Glomerular endothelial cell (primary cell): ENCODE measurements at regions not wholly inside any gene's neighbourhood (a gene's known extent, or its start where the extent isn't known, plus 50 kb on each side); places are given as distances from the start of the nearest gene placed in this dataset.

Experiments used
- DNase-seq: peaks from one replicate; pipeline ENCODE4 v3.0.0-alpha.2; 2011; ENCODE audit warnings: low read depth, low spot score; ENCODE audit errors: extremely low read depth

DNA sequence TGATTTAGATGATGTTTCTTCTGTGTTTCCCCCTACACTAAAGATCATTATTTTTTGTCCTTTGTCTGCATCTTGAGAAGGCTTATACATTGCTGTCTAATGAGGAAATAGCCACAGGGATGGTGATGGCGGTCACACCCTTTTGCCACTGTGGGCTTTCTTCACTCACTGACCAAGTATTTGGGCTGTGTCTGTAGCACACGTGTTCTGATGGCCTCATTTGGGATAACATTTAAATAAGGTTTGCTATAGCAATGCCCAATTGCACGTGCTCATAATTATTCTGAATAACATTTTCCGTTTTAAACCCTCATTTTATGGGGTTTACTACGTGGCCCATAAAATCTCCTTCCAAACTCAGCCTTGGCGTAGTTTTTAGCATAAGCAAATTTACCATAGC, 230.3 kb upstream of the PRICKLE1 start:
- DNase-seq: no peak

DNA sequence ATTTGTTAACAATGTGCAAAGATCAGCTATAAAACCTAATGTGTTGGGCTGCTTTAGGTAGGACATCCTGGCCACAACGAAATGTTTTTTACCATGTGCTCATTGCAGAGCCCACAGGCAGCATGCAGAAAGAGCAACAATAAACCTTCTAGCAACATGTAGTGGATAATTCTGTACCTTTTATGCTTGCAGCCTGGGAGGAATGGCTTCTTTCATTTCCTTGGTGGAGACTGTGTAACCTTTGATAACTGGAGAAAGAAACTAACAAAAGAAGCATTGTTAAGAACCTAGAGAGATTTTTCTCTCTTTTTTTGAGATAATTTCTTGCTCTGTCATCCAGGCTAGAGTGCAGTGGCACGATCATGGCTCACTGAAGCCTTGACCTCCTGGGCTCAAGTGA, 225.5 kb upstream of the PRICKLE1 start:
- no peak for DNase-seq

DNA sequence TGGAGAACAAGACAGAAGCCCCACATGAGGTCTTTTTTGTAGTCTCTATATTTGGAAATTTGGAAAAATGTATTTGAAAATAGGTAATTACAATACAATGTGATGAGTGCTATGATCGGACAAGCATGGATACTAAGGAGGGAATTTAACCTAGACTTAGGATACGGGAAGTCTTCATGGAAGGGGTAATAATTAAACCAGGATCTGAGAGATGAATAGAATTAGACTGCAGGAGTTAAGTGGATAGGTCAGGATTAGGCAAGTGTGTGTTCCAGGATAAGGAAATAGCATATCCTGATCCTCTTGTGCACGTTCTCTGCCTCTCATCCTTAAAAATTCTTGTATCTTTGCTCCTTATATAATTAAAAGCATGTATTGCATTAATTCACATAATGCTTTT, 223.3 kb upstream of the PRICKLE1 start:
- DNase-seq: no peak

DNA sequence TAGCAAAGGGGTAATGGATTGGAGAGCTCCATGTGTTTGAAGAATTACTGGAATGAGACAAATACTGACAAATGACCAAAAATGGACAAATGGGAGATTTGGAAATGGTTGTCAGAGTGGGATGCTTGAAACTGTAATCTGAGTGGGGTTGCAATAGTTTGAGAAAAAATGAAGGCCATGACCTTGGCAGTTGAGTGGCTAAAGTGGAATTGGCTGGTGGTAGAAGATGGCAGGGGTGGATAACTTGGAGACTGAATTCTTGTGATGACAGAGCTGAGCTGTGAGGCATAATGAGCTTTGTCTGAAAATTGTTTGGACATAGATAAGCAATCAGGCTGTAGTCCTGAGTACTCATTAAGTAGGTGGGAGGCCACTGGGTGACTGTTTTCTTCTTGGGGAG, 222.5 kb upstream of the PRICKLE1 start:
- DNase-seq: no peak

DNA sequence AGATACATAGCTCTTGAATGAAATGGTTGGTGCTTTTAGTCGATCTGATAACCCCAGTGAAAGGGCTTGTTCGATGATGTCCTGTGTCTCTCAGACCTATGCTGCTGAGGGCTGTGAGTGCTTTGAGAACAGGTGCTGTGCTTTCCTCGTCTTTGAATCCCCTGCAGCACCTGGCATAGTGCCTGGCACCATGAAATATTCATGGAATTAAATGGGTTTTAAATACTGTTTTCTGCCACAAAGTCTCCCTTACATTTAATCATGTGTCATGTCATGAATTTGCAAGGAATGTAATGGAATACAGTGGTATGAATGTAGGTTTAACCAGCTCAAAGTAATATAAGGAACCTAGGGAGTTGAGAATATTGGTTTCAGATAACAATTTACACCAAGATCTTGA, 220.5 kb upstream of the PRICKLE1 start:
- no peak for DNase-seq

DNA sequence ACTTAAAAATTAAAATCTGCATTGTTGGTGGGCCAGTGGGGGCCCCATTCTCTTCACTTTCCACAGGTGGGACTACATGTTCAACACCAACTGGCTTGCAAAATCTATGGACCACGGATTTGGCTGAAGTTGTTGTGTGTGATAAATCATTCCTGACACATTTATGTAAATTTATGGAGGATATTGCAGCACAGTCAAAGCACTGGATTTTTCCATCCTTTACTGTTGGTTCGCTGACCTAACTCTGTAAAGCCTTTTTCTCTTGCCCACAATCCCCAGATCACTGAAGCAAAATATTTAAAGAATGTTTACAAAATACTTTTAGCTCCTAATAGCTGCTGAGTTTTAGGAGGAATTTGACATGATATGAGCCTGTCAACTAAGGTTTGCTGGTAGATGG, 219.7 kb upstream of the PRICKLE1 start:
- no peak for DNase-seq

DNA sequence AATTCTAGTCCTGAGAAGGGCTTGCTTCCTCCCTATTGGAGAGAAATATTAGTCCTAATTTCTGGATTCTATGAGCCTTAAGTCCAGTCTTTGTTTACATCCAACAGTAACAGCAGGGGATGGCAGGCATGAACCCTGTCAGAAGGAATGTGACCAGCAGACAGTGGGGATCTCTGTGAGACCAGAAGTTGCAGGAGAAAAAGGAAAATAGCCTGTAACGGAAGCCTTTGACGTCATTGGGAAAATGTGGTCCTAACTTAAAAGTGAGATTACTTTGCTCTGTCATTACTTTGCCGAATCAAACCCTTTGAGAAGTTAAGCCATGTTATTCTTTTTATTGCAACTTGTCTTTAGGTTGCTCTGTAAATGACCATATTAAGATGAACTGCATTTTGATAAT, 218.2 kb upstream of the PRICKLE1 start:
- DNase-seq: no peak

DNA sequence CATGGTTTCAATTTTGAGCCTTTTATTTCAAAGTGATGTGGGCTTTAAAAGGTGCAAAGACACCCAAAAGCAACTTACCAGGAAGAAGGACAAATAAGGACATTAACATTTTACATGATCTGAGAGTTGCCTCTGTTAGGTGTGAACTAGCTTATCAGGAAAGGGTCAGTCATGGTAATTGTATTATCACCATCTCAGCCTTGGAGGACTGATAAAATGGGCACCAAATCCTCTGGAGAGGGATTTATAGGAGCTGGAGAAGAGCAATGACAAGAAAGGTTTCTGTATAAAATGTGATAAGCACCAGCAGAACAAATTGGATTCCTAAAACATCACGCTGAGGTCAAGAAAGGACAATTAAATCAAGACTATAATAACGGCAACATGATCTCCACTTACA, 217.7 kb upstream of the PRICKLE1 start:
- DNase-seq: no peak

DNA sequence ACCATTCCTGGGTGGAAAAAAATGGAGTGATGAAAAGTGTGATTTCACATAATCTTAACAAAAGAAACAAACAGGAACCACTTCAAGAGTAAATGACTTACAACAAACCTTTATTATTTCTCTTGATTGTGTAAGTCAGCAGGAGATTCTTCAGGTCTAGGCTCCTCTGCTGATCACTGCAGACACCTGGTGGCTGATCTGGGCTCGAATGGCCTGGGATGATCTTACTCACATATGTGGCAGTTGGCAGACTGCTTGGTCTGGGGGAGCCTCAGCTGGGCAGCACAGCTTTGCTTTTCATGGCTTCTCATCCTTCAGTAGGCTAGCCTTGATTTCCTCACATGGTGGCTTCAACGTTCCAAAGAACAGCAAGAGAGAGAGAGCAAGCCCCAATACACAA, 215.4 kb upstream of the PRICKLE1 start:
- no peak for DNase-seq

DNA sequence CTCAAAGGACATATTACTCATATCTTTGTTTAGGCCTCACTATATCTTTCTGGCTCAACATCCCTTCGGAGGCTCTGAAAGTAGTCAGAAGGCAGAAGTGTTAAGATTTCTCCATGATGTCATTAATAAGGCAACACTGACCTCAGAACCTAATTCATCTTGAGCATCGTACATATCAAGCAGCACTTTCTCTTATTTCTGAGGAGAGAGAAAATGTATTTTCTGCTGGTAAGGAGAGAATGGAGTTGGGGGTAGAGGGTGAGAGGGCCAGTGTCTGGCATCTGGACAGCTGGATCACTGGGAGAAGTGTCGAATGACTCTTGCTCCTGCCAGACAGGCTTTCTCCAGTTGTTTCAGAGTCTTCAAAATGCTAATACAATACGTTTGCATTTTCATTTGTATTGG, 213.2 kb upstream of the PRICKLE1 start:
- DNase-seq: no peak

DNA sequence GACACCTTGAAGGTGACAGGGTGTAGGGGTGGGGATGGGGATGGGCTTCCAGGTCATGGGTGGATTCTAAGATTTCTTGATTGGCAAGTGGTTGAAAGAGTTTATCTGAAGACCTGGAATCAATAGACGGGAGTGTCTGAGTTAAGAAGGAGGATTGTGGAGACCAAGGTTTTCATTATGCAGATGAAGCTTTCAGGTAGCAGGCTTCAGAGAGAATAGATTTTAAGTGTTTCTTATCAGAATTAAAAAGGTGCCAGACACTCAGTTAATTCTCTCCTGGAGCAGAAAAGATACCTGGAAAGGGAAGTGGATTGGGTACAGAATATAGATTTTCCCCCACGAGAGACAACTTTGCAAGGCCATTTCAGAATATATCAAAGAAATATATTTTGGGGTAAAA, 211.7 kb upstream of the PRICKLE1 start:
- DNase-seq: no peak

DNA sequence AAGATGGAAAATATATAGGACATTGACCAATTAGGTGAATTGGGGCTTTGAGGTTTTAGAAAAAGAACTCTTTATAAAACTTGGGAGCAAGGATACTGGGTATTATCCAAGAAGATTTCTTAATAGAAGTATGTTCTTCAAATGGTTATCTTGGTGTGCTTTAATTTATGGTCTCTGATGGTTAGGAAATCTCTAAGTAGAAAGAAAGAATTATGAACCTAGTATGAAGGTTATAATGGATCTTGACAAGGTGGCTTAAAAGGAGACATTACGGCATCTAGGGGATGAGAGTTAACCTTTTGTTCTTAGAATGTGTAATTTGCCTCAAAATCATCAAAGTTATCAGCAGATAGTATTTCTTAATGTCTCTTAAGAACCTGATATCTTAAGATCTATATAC, 210.4 kb upstream of the PRICKLE1 start:
- DNase-seq: no peak

DNA sequence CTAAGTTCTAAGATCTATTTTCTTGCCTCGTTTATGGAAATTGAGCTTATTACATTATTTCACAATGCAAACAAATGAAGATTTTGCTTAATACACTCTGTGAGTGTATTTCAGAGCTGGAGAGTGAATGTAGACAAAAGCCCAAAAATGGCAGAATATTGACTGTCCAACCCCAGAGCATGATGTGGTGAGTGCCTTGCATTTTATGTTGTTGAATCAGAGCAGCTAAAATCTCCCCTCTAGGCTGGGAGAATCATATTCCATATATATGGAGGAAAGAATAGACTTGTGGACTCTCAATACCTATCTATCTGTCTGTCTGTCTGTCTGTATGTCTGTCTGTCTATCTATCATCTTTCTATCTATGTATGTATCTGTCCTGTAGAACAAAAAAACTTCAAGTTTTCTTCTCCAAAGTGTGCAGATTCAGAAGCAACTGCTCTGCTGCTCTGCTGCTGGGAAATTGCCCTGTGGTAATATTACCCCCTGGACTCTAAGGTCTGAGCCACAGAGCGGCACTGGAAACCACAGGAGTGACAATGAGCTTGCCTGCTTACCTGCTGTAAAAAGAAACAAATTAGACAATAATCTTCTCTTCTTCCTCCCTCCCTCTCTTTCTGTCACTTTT, 209.4 kb upstream of the PRICKLE1 start:
- no peak for DNase-seq

DNA sequence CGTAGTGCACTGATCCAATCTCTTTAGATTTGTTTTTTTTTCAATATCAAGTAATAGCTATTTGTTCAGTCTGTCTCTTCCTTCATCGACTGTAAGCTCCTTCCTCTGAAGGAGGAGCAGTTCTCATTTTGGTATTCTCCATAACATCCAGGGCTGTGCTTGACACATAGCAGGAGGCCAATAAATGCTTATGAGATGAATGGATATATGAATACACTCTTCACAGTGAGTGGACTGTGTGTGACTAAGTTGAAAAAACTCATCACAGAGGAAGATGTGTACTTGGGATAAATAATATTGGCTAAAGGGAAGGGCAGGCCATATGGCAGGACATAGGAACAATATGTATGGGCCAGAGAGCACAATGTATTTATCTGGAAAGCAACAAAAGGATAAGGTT, 205.3 kb upstream of the PRICKLE1 start:
- no peak for DNase-seq

DNA sequence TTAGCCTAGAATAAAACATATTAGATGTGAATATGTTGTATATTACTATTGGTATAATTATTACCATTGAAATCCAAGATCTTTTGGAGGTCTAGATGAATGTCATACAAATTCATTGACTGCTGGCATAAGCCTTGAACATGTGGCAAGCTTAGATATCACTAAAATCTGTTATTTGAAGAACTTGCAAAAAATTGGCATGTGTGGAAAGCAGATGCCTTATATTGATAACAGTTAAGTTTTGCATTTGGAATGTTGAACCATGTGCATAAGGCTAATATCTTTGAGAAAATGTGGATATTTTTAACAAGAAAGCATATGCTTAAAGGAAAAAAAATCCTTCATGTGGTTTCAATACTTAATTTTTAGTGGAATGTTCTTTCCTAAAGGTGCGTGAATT, 203.6 kb upstream of the PRICKLE1 start:
- DNase-seq: no peak

DNA sequence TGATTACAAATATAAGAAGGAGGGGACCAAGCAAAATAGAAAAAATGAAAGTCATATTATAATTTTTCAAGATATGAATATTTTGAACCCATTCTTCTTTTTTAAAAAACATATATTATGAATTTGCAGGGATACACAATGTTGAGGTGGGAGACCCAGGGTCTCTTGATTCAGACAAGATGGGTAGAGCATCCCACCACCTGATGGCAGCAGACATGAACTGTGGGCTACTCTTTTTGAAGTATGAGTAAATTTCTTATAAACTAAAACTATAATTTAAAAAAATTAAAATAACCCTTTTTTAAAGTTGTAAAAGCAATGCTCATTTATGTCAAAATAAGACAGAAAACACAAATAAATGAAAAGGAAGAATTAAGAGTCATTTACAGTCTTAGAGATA, 202.7 kb upstream of the PRICKLE1 start:
- no peak for DNase-seq

DNA sequence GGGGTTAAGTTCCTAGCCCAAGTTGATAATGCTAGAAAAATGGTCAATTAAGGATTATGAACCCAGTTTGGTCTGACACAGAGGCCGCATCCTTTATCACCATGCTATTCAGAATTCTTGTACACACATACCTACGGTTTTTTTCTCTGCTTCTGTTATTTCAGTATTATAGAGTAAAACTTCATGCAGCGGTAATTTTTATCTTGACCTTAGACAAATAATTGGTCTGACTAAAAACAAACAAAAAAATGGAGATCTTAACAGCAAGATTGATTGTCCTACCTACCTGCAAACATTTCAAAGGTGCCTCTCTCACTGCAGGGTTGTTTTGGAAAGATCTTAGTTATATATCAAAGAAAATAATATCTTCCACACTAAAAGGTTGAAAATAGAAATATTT, 201.9 kb upstream of the PRICKLE1 start:
- DNase-seq: no peak

DNA sequence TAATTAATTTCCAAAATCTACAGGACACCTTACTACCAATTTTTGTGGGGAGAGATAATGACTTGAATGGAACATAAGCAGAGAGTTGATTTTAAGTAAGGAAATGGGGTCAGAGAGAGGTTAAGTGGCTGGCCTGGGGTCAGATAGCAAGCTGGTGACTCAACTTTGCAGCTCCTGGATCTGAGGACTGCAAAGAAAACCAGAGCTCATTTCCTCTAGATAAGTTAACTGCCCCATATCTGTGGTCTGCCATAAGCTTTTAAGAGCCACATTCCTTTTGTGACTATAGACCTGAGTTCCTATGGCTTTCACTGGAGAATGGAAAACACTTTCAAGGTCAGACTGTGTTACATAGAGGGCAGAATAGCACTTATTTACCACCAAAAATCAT, 201.2 kb upstream of the PRICKLE1 start:
- DNase-seq: peak; percentile 66

DNA sequence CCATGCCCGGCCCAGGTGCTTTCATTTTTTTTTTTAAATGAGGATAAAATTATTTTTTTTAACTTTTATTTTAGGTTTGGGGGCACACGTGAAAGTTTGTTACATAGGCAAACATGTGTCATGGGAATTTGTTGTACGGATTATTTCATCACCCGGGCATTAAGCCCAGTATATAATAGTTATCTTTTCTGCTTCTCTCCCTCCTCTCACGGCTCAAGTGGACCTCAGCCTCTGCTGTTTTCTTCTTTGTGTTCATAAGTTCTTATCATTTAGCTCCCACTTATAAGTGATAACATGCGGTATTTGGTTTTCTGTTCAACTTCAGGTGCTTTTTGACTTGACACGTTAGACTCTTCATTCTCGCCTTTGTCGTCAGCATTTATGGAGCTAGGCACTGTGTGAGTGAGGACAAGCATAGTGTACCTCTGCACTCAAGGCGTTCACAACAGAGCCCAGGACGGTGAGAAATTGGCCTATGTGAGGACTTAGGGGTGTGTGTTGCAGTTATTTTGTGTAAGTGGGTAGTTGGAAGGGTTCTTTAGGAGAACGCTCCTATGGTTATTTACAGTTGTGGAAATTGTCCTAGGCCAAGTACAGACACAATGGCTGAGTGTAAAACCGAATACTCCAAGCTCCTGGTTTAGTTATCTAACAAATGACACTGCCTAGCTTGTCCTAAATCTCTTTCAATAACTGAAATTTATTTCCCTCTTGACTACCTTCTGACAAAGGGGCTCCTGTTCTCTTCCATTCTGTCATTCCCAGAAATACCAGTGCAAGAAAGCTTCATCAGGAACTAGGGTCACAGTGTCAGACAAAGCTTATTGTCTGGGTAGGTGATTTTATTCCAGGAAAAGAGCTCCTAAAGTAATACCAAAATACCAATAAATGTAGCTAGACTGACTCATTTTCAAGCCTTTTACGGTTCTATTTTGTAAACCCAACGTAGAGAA, 200.5 kb upstream of the PRICKLE1 start:
- DNase-seq: peak; percentile 9

DNA sequence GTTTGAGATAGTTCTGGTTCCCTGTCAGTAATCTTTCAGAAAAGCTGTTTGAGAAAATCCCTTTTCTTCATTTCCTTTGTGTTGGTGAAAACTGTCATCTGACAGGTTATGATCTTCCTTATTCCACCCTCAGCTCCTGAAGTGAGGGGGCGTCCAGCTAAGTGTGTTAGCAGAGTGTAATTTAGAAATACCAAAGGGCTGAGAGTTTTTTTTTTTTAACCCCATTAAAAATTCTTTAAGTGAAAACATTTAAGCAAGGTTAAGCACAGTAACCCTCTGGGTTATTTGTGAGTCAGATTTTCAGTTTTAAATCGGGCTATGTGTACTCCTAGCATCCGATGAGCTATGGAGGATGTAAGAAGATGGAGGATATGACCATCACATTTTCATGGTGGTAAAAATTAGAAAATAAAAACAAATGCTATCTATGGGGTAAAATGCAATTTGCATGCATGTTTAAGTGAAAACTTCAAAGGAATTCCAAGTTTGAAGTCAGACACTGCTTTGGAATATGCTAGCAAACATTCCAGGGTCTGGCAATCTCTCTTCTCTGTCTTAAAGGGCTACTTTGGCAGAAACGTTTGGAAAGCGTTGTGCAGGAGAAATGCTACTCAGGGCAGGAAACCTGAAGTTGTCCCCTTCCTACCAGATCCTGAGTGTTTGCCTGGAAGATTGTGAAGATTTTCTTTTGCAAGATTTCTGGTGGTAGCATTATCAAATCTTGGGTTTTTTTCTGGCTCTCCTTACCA, 197.0 kb upstream of the PRICKLE1 start:
- DNase-seq: no peak

DNA sequence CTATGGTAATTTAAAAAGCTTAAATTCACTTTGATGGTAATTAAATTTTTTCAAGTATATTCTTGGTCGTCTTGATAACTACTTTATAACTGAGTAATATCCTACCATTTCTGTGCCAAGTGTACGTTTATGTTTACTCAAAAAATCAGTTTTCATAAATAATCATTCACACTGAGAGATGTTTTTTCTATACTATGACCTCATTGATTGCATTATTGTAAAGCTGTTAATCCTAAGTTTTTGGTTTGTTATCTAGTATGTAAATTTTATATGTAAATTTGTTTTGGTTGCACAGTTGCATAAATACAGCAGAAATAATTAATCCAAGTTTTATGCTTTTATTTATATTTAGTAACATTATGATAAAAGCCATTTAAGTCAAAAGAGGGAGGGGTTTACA, 196.4 kb upstream of the PRICKLE1 start:
- no peak for DNase-seq

DNA sequence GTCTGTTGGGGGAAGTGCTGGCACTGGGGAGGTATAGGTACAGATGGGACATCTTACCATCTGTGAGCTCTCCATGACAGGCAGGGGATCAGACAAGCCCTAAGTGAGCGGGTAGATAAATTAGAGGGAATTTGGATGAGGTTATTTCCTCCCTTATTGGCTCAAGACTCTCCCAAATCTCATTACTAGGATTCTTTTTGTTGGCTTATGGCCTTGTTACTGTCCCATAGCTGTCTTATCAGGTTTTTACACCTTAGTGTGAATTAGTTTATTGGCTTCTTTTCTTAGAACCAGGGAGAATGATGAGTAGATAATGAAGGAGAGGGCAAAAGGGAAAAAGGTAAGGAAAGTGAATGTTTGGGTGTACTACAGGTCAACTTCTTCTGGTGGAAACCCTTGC, 191.1 kb upstream of the PRICKLE1 start:
- DNase-seq: no peak
